ENCODE measurements at regions not wholly inside any gene's neighbourhood (a gene's known extent, or its start where the extent isn't known, plus 50 kb on each side); places are given as distances from the start of the nearest gene placed in this dataset.

GRCh38 chr4:54838301-54838700 is 180.5 kb downstream of the KIT start:
- TF ChIP-seq CTCF (conservative IDR thresholded peaks at IDR 0.05), result no peak
- TF ChIP-seq EZH2 (IDR thresholded peaks at IDR 0.05; ENCODE audit: low read depth), result no peak

Data from PC-9 (cell line).